GM19324 (cell line): ENCODE measurements at regions not wholly inside any gene's neighbourhood (a gene's known extent, or its start where the extent isn't known, plus 50 kb on each side); places are given as distances from the start of the nearest gene placed in this dataset.
"Not testable (repeated sequence)": the region's sequence is repeated elsewhere in the genome, so short reads cannot be mapped to it uniquely, and the experiment has no call there.

Experiments used
- ATAC-seq: cut with Tn5 transposase; IDR thresholded peaks from one replicate; pipeline ENCODE4 v1.9.1; 2021; ENCODE audit warnings: mild to moderate bottlenecking, moderate library complexity; ENCODE audit not compliant: unreplicated experiment, low FRiP score

DNA sequence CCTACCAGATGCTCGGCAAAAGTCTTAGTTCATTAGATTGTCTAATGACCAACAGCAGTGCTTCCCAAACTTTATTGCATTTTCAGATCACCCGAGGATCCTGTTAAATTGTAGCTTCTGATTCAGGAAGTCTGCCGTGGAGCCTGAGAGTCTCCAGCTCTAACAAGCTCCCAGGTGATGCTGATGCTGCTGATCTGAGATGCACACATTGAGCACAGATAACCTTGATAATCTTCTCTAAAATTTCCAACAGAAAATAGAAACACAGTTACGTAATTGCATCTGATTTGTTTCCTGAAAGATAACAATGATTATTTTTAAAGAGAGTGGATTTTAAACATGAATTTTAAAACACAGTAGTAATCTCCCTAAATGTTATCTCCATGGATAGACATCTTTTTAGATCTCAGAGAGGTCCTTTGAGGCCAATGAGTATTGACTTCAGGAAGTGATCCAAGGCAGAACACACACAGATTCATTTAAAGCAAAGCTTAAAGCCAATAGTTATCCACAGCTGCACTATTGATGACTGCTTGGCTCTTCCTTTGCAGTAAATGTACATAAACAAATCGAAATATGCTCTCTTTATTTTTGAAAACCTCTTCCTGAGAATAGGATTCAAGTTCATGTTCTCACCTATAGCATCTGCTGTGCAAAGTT lies 122.8 kb upstream of the TNPO1 start:
- no peak for ATAC-seq

DNA sequence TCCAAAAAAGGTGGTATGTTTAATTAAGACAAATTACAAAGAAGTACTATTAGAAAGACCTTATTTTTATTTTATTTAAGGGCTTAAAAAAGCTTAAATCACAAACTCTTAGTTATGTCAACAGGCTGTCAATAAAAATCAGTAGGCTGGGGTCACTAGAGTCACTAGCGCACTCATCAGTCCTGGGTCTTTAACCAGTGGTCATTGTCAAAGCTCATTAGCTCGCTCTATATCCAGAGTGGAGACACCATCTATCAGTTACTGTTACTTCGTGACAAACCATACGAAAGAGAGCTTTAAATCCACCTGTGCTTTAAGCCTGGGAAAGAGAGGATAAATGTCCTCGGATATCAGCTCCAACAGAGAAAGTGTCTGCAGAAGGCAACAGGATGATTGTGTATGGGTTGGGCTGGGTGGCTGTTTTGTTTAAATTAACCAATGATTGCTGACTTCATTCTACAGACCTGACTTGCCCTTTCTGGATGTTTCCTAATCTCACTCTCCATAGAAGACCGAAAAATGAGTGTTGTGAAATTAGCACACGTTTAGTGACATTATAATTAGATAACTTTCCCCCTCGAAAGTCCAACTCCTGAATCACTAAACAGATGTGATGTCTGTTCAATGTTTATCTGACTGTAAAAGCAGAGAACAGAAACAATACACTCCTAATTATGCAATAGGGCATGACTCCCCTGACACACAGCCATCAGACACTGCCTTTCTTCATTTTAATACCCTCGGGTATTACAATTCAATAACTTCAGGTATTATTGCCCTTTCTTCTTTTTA lies 123.6 kb upstream of the TNPO1 start:
- ATAC-seq = no peak

- no peak for ATAC-seq
Measured at GRCh38 chr5:72692231-72692637, 124.2 kb upstream of the TNPO1 start.

GRCh38 chr5:72691751-72692150 lies 124.7 kb upstream of the TNPO1 start:
- ATAC-seq = no peak

- ATAC-seq = no peak
Measured at GRCh38 chr5:72688916-72689315, 127.5 kb upstream of the TNPO1 start.

DNA sequence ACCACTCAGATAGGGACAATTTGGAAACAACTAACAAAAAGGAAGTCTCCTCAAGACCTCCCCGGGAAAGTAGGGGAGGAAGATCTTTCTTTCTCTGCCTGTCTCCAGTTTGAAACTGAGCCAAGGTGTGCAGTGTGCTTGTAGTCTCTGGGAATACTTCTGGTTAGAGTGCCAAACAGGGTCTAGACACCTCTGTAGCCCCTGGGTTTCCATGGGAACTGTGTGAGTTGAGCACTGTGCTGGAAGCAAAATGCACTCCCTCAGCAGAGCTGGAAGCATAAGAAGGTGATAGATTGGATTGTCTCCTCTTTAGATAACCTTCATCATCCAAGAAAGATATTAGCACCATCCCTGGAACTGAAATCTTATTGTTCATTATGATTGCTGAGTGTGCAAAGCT lies 129.2 kb upstream of the TNPO1 start:
- ATAC-seq = no peak

DNA sequence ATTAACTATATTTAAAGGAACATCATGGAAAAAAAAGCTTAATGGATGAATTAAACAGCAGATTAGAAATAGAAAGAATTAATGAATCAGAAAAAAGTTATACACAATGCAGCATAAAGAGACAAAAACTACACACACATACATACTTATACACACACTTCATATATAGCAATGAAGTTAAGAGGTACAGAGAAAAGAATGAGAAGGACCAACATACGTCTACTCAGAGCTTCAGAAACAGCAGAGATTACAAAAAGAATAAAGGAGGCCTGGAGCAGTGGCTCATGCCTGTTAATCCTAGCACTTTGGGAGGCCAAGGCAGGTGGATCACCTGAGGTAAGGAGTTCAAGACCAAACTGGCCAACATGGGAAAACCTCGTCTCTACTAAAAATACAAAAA lies 133.9 kb upstream of the TNPO1 start:
- no peak for ATAC-seq

GRCh38 chr5:72681781-72682180 lies 134.7 kb upstream of the TNPO1 start:
- ATAC-seq = no peak

- ATAC-seq = no peak
Measured at GRCh38 chr5:72677447-72677846, 139.0 kb upstream of the TNPO1 start.

GRCh38 chr5:72676831-72677230 lies 139.6 kb upstream of the TNPO1 start:
- ATAC-seq = not testable (repeated sequence)

DNA sequence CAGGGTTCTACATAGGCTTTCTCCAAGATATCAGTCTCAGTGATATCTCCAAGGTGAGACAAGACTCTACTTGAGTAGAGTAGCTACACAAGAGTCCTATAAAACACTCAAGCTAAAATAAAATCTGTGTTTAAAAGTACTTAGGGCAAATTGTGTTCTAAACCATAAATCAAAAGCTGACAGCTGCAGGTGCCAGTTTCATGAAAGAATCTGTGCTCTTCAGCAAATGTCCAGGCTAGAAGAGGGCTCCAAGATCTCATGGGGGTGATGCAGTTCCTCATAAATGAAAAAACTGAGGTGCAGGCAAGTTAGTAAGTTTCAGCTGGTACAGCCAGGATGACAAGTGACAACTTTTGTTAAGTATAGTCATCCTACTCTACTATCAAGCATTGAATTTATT lies 142.8 kb upstream of the TNPO1 start:
- ATAC-seq = no peak

DNA sequence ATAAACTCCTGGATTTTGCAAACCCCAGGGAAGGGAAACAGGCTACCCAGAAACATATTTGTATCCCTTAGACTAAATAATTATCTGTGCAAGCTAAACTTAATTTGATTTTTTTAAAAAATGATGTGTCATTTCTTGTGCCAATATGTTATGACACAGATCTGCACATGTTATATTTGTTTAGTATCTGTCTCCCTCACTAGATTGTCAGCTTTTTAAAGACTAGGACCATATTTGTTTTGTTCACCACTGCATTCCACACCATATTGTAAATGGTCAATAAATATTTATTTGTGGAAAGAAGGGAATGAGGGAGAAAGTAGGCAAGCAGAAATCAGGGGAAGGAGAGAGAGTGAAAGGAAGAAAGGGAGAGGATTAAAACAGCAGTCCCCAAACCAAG lies 143.3 kb upstream of the TNPO1 start:
- ATAC-seq = no peak

- ATAC-seq = no peak
Measured at GRCh38 chr5:72667708-72668107, 148.8 kb upstream of the TNPO1 start.

- no peak for ATAC-seq
Measured at GRCh38 chr5:72662936-72663335, 153.5 kb upstream of the TNPO1 start.

DNA sequence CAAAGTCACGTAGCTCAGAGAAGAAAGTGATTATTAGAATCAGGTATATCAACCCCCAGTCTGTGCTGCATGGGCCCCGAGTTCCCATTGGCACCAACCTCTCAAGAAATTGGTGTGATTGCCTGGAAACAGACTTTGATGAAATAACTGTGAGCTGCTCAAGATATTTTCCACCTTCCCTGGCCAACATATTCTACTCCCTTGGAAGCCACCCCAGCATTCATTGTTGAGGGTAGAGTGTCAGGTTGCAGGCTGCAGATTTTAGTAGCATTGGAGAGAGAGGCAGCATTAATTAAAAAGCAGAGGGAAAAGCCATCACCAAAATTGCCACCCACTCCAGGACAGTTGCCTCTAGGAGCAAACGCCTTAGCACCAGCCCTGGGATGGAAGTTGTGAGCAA lies 154.2 kb upstream of the TNPO1 start:
- no peak for ATAC-seq

DNA sequence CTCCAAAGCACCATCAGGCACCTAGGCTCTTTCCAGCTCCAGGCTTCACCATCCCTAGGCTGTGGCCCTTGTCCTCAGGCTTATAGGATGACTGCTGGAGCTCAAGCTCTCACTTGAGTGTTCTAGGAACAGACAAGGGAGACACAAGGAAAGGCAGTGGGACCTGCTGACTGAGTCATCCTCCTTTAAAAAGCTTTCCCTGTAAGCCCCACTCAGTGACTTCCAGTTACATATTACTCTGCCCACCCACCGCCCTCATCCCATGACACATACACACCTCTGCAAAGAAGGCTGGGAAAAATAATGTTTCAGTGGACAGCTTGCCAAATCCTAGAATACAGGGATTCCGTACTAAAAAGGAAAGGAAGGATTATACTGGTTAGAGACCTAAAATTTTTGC lies 154.2 kb upstream of the ZNF366 start:
- ATAC-seq = no peak

DNA sequence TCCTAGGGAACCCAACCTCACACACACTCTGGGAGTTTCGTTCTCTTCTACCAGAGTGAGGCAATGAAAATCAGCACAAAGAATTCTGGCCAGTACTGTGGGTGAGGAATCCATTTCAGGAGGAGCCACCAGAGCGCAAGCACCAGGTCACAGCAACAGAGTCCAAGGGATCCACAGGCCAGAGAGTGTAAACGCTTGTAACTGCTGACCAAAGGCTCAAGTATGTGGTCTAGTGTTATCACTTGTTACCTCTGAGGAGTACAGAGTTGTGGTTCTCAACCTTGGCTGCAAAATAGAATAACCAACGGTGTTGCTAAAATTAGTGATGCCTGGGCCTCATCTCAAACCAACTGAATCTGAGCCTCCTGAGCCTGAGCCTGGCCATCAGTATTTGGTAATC lies 152.5 kb upstream of the ZNF366 start:
- ATAC-seq = no peak

- no peak for ATAC-seq
Measured at GRCh38 chr5:72658761-72659540, 151.7 kb upstream of the ZNF366 start.

- ATAC-seq = no peak
Measured at GRCh38 chr5:72658161-72658560, 151.0 kb upstream of the ZNF366 start.

GRCh38 chr5:72656756-72657513 lies 149.7 kb upstream of the ZNF366 start:
- no peak for ATAC-seq

DNA sequence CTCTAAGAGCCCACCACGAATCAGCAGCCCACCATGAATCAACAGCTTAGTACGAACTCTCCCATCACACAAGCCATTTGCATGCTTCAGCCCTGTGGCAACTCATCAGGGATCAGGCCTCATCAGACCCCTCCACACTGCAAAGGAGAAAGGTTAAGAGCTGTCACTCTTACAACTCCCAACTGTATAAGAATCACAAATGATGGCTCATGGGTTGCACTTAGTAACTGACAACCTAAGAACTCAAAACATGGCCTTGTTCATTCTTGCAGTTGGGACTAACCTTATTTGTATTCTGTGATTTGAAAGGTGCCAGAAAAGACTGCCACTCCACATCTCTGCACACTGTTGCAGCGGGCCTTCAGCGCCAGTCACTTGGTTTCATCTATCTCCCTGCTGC lies 149.1 kb upstream of the ZNF366 start:
- ATAC-seq = no peak
